ENCODE measurements at regions not wholly inside any gene's neighbourhood (a gene's known extent, or its start where the extent isn't known, plus 50 kb on each side); places are given as distances from the start of the nearest gene placed in this dataset.

- no peak for TF ChIP-seq CTCF (IDR thresholded peaks at IDR 0.05)
- TF ChIP-seq EZH2 (IDR thresholded peaks at IDR 0.05) = no peak
Measured at GRCh38 chr3:152915695-152916094, 80.8 kb downstream of the P2RY1 start.
